HG03457 (cell line): ENCODE measurements at regions not wholly inside any gene's neighbourhood (a gene's known extent, or its start where the extent isn't known, plus 50 kb on each side); places are given as distances from the start of the nearest gene placed in this dataset.

Experiments
- ATAC-seq: cut with Tn5 transposase; IDR thresholded peaks from one replicate; pipeline ENCODE4 v1.9.1; 2021; ENCODE audit warnings: moderate number of reproducible peaks; ENCODE audit not compliant: unreplicated experiment

DNA sequence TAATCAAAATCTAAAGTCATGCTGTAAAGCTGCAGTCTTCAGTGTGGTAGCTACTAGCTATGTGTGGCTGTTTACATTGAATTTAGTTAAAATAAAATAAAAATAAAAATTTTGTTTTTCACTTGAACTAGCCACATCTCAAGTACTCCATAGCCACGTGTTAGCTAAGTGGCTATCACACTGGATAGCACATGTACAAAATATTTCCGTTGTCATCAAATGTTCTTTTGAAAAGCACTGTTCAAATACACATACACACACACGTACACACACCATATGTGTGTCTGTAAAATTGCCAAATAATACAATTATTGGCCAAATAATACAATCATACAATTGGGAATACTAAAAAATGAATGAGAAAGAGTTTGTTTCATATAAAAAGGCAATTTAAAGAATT is 778.2 kb upstream of the FLRT2 start:
- no peak for ATAC-seq

DNA sequence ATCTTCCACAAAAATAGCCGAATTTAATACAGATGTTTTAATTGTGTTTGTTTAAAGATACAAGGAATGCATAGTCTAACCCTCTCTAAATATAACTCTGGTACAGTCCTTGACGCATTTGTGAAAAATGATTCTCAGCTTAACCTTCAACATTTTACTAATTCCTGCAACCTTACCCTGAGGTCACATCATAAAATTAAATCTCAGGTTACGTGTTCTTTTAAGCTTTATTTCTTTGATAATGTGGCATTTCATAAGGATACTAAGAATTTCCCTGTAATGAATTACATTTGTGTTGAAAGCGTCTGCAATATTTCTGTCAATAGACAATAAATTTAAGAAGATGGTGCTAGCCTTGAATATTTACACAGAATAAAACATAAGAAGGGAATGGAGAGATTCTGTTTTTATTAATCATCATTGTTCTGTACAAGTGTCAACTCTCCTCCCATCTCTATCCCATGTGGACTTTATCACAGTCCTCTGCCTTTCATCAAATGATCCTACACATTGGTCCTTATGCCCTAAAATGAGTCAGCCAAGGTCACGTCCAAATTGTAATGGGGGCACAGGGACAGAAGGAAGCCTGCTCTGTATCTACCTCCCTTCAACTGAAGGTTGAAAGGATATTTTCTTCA is 769.3 kb upstream of the FLRT2 start:
- no peak for ATAC-seq

DNA sequence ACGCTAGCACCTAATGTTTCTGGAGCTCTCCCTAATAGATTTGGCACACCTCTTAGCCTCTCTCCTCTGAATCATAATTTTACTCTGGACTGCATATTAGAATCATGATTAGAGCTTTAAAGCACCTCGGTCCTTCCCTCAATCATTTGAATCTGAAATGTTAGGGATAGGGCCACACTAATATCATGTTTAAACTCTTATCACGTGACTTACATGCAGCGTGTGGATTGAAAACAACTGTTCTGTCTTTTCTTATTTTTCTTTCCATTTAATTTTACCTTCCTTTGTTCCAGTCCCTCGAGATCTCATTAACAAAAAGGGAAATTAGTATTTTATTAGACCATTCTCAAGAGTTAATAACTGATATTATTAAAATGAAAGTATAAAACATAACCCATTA is 762.5 kb upstream of the FLRT2 start:
- no peak for ATAC-seq

DNA sequence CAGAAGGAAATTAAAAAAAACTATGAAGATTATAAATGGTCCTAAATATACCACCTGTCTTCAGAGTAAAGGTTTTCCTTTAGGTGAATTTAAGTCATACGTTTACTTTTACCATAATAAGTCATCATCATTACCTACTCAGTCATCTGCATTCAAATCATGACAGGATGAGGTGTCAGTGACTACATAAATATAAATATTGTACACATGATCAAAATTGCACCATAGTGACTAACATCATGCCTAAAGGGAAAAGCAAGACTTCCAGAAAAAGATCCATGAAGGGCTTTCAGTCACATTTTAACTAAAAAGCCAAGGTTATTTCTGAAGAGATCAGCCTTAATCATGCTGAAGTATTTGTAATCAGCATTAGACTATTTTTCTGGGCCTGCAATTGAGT is 759.9 kb upstream of the FLRT2 start:
- no peak for ATAC-seq

DNA sequence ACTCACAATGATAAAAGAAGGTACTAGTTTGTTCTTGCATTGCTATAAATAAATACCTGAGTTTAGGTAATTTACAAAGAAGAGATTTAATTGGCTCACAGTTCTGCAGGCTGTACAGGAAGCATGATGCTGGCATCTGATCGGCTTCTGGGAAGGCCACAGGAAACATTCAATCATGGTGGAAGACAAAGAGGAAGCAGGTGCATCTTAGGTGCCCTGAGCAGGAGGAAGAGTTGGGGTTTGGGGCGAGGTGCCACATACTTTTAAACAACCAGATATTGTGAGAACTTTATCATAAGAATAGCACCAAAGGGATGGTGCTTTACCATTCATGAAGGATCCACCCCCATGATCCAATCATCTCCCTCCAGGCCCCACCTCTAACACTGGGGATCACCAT is 752.6 kb upstream of the FLRT2 start:
- ATAC-seq, result no peak

DNA sequence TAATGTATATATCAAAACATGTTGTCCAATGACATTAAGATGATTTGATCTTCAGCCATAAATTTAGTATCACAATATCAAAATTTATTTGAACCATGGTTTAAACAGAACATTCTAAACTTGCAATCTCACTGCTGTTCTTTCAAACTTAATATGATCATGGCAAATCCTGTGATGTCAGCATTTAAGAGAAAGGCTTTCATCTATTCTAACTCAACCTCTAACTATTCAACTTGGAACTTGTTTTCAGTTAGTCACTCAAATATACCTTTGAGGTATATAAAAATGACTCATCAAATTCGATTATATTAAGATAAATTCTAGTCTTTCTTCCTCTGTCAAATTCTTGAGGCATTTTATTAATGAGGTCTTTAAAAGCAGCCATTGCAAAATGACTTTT is 747.0 kb upstream of the FLRT2 start:
- no peak for ATAC-seq

DNA sequence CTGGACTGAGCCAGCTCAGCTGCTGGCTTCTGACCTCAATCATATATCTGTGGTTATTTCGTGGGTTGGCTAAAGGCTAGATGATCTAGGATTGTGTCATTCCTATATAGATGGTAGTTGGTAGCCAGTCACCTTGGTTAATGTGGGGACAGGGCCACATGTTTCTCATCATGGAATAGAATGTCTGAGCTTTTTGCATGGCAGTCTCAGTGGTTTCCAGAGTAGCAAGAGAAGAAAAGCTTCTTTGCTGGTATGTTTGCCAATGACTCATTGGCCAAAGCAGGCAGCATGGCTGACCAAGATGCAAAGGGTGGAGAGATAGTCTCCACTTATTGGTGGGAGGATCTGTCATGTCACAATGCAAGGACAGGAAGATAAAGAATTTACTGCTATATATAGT is 746.4 kb upstream of the FLRT2 start:
- no peak for ATAC-seq

DNA sequence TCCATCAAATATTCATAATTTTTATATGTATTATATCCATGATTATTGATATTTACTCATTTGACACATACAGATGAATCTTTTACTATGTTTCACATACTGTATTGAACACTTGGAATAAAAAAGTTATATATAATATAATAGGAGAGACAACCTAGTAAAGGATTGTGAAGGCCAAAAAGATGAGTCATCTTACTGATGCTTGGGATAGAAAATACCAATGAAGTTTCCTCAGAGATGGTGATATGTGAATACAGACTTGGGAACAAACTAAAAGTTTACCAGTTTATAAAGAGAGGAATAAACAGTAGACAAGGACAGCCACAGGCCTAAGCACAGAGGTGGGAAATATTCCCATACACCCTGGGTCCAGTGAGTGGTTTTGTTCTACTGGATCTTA is 743.9 kb upstream of the FLRT2 start:
- ATAC-seq, result no peak

DNA sequence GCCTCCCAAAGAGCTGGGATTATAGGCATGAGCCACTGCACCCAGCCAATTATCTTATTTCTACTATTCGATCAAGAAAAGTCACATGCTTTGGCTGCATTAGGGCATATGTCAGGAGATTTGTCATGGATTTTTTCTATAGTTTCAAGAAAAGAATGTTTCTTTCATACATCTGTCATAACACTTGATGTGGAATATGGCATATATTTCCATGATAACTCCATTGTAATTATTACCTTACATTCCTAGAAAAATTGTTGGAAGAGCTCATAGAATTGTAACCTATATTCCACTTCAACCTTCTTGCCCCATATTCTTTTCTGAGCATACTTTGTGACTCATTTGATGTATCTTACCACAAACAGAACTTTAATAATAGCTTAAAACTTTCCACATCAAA is 740.9 kb upstream of the FLRT2 start:
- ATAC-seq, result no peak

DNA sequence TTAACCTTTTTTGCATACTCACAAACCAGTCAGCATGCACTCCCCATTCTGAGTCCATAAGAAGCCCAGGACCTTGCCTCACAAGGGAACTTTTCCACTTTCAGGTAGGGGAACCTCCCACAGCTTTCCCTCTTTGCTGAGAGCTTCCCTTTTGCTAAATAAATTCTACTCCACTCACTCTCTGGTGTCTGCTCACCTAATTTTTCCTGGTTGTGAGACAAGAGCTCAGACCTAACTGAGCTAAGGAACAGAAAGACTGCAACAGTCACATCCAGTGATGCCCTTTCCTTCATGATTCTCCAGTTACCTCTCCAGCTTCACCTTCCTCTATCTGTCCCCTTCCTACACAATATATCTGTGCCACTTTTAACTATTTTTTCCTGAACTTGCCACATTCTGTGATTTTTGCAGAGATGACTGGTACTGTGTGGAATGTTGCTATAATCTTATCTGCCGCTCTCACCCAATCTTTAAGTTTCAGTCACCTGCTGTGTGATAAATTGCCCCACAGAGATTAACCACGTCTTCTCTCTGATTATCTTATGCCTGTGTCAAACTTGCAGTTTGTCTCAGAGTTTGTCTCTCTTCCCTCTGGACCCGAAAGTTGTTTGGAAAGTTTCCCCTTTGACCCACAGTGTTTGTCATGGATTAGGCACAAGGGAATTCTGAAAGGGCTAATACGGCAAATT is 737.1 kb upstream of the FLRT2 start:
- no peak for ATAC-seq

DNA sequence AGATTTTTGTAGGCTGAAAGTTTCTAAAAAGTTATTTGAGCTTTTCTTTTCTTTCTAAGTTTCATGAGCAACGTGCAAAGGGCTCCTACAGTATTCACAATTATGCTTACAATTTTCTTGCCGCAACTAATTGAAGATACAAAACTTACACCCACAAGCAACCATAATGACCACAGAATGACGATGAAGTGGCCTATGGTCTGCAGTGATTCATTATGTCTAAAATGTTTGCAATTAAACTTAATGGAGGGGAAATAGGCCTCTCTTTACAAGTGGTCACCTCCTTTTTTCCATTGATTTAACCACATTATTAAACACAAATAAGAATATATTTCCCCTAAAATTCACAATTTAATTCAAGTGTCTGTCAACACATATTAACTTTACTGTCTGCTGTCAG is 732.6 kb upstream of the FLRT2 start:
- ATAC-seq, result no peak

DNA sequence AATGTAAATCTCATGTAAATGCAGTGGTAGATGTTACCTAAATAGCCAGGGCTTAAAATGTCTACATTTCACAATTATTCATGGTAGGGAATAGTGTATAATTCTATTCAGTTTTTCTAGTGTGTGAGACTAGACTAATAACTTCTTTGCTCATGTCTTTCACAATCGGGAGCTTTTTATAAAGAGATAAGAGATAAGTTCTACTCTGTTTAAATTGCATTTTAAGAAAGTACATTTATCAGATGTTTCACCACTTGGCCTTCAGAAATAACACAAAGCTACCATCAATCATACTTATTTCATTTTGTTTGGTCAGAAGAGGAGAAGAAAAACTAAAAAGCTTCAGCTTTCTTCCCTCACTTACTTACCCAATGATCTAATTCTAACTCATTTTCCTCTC is 725.5 kb upstream of the FLRT2 start:
- ATAC-seq, result no peak

DNA sequence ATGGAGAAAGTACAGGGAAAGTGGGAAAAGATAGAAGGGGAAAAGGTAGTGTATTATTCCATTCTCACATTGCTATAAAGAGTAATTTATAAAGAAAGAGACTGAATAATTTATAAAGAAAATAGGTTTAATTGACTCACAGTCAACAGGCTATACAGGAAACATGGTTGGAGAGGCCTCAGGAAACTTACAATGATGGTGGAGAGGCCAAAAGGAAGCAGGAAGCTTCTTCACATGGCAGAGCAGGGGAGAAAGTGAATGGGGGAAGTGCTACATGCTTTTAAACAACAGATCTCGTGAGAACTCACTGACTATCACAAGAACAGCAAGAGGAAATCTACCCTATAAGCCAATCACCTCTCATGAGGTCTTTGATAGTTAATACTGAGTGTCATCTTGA is 725.0 kb upstream of the FLRT2 start:
- ATAC-seq, result no peak

DNA sequence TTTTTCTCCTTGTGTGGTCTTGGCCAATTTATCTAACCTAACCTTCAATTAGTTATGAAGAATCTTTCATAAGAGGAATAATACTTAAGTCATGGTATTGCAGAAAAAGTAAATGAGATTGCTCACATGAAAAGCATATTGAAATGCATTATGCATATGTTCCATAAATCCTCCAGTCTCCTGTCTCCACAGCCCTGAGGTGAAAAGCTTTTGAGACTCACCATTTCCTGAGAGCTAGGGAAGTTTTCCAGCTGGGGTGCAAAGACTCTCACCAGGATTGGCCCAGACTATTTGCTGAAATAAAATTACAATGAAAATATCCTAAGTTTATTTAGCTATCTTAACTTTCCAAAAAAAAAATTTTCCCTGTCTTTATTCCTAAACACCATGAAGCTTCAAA is 723.8 kb upstream of the FLRT2 start:
- ATAC-seq, result no peak

DNA sequence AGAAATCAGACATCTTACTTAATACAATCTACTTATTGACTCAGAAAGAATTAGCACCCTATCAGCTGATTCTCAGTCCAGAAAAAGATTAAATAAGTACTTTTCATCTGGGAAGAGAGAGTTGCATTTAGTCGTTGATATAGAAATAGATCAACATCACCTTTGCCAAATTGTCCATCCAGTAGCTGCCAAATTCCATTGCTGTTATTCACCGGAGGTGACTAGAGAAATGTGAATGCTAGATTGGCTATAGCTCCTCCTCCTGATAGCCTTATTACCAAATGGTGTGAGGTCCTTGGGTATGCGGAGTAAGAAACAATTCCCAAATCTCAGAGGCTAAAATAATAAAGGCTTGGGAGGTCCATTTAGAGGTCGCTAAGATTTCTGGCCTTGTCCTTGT is 723.3 kb upstream of the FLRT2 start:
- ATAC-seq, result no peak

DNA sequence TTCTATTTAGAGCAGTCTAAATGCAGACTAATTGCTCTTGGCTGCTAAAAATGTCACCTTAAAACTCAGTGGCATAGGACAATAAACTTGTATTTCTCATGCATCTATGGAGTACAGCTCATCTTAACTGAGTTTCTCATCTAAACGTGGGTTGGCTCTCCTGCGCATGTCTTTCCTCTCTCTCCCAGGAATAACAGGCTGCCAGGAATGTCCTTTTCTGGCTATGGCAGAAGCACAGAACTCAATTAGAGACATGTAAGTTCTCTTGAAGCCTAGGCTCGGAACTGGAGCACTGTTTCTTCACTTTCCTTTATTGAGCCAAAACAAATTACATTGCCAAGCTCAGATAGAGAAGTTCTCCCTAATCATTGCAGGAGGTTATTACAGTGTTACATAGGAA is 722.3 kb upstream of the FLRT2 start:
- ATAC-seq, result no peak

DNA sequence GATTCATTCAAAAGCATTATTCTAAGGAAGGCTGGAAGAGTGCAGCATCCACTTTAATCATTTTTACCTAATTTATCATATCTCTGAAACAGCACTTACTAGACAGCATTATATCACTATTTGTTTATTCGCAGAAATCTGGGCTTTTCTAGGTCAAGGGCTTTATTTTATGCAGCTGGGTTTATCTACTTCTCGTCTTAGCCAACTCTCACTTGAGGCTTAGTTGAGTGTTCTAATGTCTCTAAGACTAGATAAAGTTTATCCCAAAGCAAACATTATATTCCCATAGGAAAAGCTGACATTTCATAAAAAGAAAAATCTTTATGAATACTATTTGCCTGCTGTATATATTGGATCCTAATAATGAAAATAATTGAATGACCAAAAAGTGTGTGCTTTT is 720.8 kb upstream of the FLRT2 start:
- no peak for ATAC-seq

DNA sequence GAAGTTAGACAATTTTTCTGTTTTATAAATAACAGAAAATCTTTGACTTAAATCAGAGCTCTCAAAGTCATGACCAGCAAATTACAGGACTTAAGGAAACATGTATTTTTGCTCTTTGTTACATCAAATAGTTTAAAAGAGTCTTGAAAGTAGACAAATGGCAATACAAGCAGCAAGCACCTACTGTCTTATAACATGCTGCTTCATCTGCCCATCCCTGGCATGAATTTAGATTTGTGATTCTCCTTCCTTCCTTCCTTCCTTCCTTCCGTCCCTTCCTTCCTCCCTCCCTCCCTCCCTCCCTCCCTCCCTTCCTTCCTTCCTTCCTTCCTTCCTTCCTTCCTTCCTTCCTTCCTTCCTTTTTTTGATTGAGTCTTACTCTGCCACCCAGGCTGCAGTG is 715.6 kb upstream of the FLRT2 start:
- no peak for ATAC-seq

DNA sequence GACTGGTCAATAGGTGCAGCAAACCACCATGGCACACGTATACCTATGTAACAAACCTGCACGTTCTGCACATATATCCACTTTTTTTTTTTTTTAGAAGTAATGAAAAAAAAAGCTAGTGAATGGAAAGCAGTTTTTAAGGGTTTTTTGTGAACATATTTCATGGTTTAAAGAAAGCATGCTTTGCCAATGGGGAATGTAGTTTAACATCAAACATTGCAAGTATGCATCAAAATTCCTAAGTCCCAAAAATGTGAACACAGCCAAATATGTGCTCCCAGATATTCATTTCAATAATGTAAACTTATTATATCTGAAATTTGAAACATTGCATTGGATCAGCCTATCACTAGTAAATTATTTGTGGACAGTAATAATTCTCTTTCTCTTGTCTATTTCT is 710.4 kb upstream of the FLRT2 start:
- no peak for ATAC-seq

DNA sequence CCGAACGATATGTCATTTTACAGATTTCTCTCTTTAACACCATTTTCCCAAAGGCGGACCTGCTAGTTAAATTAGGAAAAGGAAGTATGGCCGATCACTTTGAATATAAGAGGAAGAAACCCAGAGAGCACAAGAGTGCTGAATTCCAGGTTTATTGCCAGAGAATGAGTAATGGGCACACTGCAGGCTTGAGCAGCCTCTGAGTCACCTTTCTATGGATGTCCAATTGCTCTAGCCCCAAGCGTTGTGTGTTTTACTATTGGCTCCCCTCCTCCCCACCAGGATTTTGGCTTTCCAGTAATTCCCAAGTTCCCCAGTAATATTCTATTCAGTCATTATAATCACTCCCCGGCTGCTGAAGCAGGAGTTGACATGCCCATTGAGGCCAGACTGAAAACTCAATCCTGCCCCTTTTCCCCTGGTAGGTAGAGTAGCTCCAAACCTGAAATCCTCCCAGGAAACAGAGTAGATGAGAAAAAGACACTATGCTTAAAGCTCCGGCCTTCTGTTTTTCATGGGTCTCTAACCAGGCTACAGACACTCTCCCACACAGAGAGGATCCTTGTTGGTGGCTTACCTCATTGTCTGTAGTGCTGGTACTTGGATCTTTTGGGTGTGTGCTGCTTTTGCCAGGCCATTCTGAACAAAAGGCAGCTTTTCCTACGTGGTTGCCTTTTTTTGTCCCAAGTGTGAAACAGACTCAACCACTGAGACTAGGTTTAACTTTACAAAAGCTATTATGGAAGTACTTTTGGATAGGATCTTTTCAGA is 704.3 kb upstream of the FLRT2 start:
- ATAC-seq, result no peak

DNA sequence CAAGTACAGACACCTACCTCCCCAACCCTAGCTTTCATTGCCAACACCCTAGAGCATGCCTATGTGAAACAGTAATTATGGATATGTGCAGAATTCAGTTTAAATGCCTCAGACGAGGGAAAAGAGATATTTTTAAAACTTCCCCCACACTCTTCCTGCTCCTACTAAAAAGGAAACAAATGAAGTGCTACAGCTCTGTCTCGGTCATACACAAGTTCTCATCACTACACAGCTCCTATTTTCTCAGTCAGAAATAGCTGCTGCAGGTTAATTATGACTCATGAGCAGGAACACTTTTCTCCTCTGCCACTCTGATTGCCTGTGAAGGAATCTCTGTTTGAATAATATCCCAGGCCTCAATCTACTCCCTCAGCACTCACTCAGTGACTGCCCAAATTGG is 703.6 kb upstream of the FLRT2 start:
- no peak for ATAC-seq

DNA sequence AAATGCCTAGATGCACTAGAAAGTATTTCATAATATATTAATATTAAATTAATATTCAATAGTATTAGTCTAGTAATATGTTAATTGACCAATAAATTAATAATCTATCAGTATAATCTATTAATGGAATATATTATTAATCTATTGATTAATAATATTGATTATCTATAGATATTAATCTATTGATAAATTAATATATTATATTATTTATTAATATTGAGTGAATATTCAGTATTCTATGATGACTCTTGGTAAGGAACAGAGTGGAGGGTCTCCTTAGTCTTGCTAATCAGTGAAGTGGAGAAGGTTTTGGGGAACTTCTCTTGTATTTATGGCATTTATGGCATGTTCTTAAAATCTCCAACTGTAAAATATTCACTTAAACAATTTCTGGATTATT is 679.3 kb upstream of the FLRT2 start:
- ATAC-seq, result no peak
